Keratinocyte (primary cell): ENCODE measurements at regions not wholly inside any gene's neighbourhood (a gene's known extent, or its start where the extent isn't known, plus 50 kb on each side); places are given as distances from the start of the nearest gene placed in this dataset.

Experiments
- DNase-seq: peaks from one replicate; pipeline ENCODE4 v3.0.0-alpha.2; 2011; ENCODE audit warnings: low read depth, missing footprints, low spot score
- FAIRE-seq: peaks from 2 replicates; lab custom pipeline; 2011; peaks lifted over from hg19 to GRCh38; lab: Jason Lieb, UNC
- H2AFZ ChIP-seq: 2 replicates; pipeline ENCODE4 v1.6.0; 2012; ENCODE audit warnings: low read length, control low read depth, inconsistent platforms; ENCODE audit not compliant: control insufficient read depth
- H3K27ac ChIP-seq: 2 replicates; pipeline ENCODE4 v1.5.1; 2011; ENCODE audit warnings: low read length; ENCODE audit not compliant: control insufficient read depth, insufficient read depth
- H3K27me3 ChIP-seq: 3 replicates; pipeline ENCODE4 v1.6.0; 2011; ENCODE audit warnings: low read length; ENCODE audit not compliant: control insufficient read depth, insufficient read depth; ENCODE audit errors: extremely low read depth
- H3K36me3 ChIP-seq, 2 experiments: 2 replicates in 1 of 2; 3 replicates in 1 of 2; pipeline ENCODE4 v1.5.1; 2011; ENCODE audit warnings: low read length in 2 of 2, mild to moderate bottlenecking in 1 of 2; ENCODE audit not compliant: control insufficient read depth in 2 of 2, insufficient read depth in 2 of 2; ENCODE audit errors: extremely low read depth in 1 of 2
- H3K4me1 ChIP-seq: 3 replicates; pipeline ENCODE4 v1.5.1; 2011; ENCODE audit warnings: low read length; ENCODE audit not compliant: control insufficient read depth, insufficient read depth; ENCODE audit errors: extremely low read depth
- H3K4me2 ChIP-seq: 3 replicates; pipeline ENCODE4 v1.6.0; 2011; ENCODE audit warnings: low read depth, low read length; ENCODE audit not compliant: control insufficient read depth, insufficient read depth; ENCODE audit errors: extremely low read depth
- H3K4me3 ChIP-seq, 3 experiments: fragments of 200-600 bp in 1 of 3; sonication (generic) in 1 of 3; 2 replicates in 2 of 3; 3 replicates in 1 of 3; pipeline ENCODE4 v1.5.1; 2011 to 2016; ENCODE audit warnings: low read length in 3 of 3, mild to moderate bottlenecking in 3 of 3, control low read depth in 2 of 3, inconsistent platforms in 1 of 3, low read depth in 1 of 3, mixed read lengths in 1 of 3, mixed run types in 1 of 3, moderate library complexity in 1 of 3; ENCODE audit not compliant: control insufficient read depth in 2 of 3, insufficient read depth in 2 of 3; ENCODE audit errors: extremely low read depth in 1 of 3
- H3K79me2 ChIP-seq: 2 replicates; pipeline ENCODE4 v1.6.0; 2012; ENCODE audit warnings: low read length; ENCODE audit not compliant: control insufficient read depth, insufficient read depth
- H3K9ac ChIP-seq: 3 replicates; pipeline ENCODE4 v1.6.0; 2011; ENCODE audit warnings: low read length; ENCODE audit not compliant: control insufficient read depth, insufficient read depth; ENCODE audit errors: extremely low read depth
- H3K9me1 ChIP-seq: 3 replicates; pipeline ENCODE4 v1.6.0; 2011; ENCODE audit warnings: low read length; ENCODE audit not compliant: control insufficient read depth, insufficient read depth; ENCODE audit errors: extremely low read depth
- H3K9me3 ChIP-seq: 2 replicates; pipeline ENCODE4 v1.5.1; 2012; ENCODE audit warnings: low read depth, low read length; ENCODE audit not compliant: control insufficient read depth
- H4K20me1 ChIP-seq: 3 replicates; pipeline ENCODE4 v1.6.0; 2011; ENCODE audit warnings: low read length; ENCODE audit not compliant: control insufficient read depth, insufficient read depth; ENCODE audit errors: extremely low read depth
- CTCF ChIP-seq, 3 experiments: IDR thresholded peaks in 1 of 3; conservative IDR thresholded peaks in 1 of 3; optimal IDR thresholded peaks in 1 of 3; 2 replicates in 2 of 3; 3 replicates in 1 of 3; pipeline versions ENCODE3 to v1.5.1; 2011; ENCODE audit warnings: low read length in 3 of 3, mild to moderate bottlenecking in 3 of 3, moderate library complexity in 2 of 3, control low read depth in 1 of 3, inconsistent platforms in 1 of 3; ENCODE audit not compliant: insufficient read depth in 2 of 3; ENCODE audit errors: extremely low read depth in 1 of 3
- EZH2 ChIP-seq: IDR thresholded peaks from one replicate; pipeline ENCODE4 v1.6.1; 2012; ENCODE audit warnings: inconsistent platforms, mild to moderate bottlenecking, low read length, moderate library complexity
- dilution Hi-C: fragments of 300-500 bp; cut with MboI; formaldehyde crosslinking; loops from one replicate; pipeline ENCODE4 v1.7.0; 2020; ENCODE audit warnings: low sequenced_read_pairs; ENCODE audit not compliant: extremely low pct_ligation_motif_present

DNA sequence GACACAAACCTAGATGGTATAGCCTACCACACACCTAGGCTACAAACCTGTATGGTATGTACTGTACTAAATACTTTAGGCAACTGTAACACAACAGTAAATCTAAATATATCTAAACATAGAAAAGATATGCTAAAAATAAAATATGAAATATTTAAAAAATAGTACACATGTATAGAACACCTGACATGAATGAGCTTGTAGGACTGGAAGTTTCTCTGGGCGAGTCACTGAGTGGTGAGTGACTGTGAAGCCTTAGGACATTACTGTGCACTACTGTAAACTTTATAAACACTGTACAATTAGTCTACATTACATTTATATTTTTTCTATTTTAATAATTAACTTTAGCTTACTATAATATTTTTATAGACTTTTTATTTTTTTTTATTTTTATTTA is 1301.3 kb downstream of the FAM181B start:
- DNase-seq (no peak), FAIRE-seq (no peak)
- no peak overlapping the region for H3K27ac ChIP-seq
- H2AFZ ChIP-seq = no peak overlapping the region
- TF ChIP-seq EZH2 (no peak), CTCF (optimal IDR thresholded peaks at IDR 0.05 in 1 of 3, IDR thresholded peaks at IDR 0.05 in 1 of 3, conservative IDR thresholded peaks at IDR 0.05 in 1 of 3; ENCODE audit: extremely low read depth in 1 of 3, insufficient read depth in 2 of 3, low read length in 3 of 3) (no peak)
- no peaks in the 10 kb centered on the region for H3K36me3 ChIP-seq
- no peaks in the 10 kb centered on the region for H3K9me3 ChIP-seq
- no peaks in the 10 kb centered on the region for H3K79me2 ChIP-seq
- H3K9me1 ChIP-seq = no peaks in the 10 kb centered on the region
- H4K20me1 ChIP-seq = no peaks in the 10 kb centered on the region
- no peak overlapping the region for H3K4me2 ChIP-seq
- H3K4me3 ChIP-seq = no peak overlapping the region
- H3K27me3 ChIP-seq = no peaks in the 10 kb centered on the region
- dilution Hi-C loops = no loop called here
- no peak overlapping the region for H3K9ac ChIP-seq
- no peaks in the 10 kb centered on the region for H3K4me1 ChIP-seq

DNA sequence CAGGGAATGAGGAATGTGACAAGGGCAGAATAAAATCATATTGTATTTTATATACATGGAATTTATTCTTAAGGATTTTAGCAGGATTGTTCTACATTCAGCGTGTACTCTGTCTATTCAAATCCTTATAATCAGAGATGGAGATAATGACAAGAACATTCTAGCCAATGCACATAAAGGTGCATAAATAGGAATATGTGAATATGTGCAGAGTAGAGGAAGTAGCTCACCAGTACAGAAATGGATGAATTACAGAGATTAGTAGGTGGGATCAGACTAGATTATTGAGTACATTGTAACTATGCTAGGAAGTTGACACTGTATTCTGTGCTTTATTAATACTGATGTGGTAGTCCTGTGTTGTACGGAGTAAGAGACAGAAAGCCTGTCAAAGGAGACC is 1308.8 kb downstream of the FAM181B start:
- Histone ChIP-seq H3K9ac (no peak overlapping the region), H3K4me2 (no peak overlapping the region), H3K36me3 (no peaks in the 10 kb centered on the region), H3K27ac (no peak overlapping the region), H3K9me1 (no peaks in the 10 kb centered on the region), H3K9me3 (no peaks in the 10 kb centered on the region), H3K4me1 (no peaks in the 10 kb centered on the region), H3K4me3 (no peak overlapping the region), H3K27me3 (no peaks in the 10 kb centered on the region), H4K20me1 (no peaks in the 10 kb centered on the region), H2AFZ (no peak overlapping the region), H3K79me2 (no peaks in the 10 kb centered on the region)
- dilution Hi-C loops = no loop called here
- DNase-seq (no peak), FAIRE-seq (no peak)
- TF ChIP-seq EZH2 = no peak
- TF ChIP-seq CTCF (optimal IDR thresholded peaks at IDR 0.05 in 1 of 3, IDR thresholded peaks at IDR 0.05 in 1 of 3, conservative IDR thresholded peaks at IDR 0.05 in 1 of 3; ENCODE audit: extremely low read depth in 1 of 3, insufficient read depth in 2 of 3, low read length in 3 of 3) = no peak
